GM13976 (cell line): ENCODE measurements at regions not wholly inside any gene's neighbourhood (a gene's known extent, or its start where the extent isn't known, plus 50 kb on each side); places are given as distances from the start of the nearest gene placed in this dataset.

ENCODE experiments used
- DNase-seq: peaks from one replicate; pipeline ENCODE4 v3.0.0; 2012; ENCODE audit warnings: low spot score
- in situ Hi-C: fragments of 300-500 bp; cut with MboI; formaldehyde crosslinking; loops from one replicate; pipeline ENCODE4 v1.12.0; 2022; ENCODE audit warnings: low sequenced_read_pairs, mixed read lengths, inconsistent platforms; ENCODE audit not compliant: unreplicated experiment
- TF ChIP-seq, protein P1 (sequence below): IDR thresholded peaks from 2 replicates; pipeline ENCODE4 v1.5.1; 2012; ENCODE audit warnings: borderline replicate concordance, mild to moderate bottlenecking; ENCODE audit not compliant: insufficient read depth; ENCODE audit errors: extremely low read depth, missing control alignments, control extremely low read depth

DNA sequence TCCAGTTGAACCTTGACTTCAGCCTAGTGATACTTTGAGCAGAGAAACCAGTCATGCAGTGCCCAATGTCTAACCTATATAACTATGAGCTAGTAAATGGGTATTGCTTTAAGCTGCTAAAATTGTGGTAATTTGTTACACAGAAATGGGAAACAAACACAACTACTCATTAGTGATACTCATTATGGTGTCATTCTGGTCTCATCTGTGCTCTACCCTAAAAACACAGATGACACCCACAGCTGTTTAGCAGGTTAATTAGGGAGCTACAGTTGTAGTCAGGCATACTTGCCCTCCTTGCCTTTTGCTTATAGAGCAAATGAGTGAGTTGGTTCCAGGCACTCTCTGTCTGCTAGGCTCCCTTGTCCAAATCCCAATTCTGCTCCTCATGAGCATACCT is 50.0 kb upstream of the ATF7IP start:
- TF ChIP-seq, protein P1, sequence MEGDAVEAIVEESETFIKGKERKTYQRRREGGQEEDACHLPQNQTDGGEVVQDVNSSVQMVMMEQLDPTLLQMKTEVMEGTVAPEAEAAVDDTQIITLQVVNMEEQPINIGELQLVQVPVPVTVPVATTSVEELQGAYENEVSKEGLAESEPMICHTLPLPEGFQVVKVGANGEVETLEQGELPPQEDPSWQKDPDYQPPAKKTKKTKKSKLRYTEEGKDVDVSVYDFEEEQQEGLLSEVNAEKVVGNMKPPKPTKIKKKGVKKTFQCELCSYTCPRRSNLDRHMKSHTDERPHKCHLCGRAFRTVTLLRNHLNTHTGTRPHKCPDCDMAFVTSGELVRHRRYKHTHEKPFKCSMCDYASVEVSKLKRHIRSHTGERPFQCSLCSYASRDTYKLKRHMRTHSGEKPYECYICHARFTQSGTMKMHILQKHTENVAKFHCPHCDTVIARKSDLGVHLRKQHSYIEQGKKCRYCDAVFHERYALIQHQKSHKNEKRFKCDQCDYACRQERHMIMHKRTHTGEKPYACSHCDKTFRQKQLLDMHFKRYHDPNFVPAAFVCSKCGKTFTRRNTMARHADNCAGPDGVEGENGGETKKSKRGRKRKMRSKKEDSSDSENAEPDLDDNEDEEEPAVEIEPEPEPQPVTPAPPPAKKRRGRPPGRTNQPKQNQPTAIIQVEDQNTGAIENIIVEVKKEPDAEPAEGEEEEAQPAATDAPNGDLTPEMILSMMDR, result no peak
- in situ Hi-C loops, result no loop called here
- no peak for DNase-seq
